ENCODE measurements at regions not wholly inside any gene's neighbourhood (a gene's known extent, or its start where the extent isn't known, plus 50 kb on each side); places are given as distances from the start of the nearest gene placed in this dataset.

- no peak overlapping the region for H3K4me3 ChIP-seq (ENCODE audit: low read length)
- no peak for DNase-seq (ENCODE audit: low read depth)
- no peak for TF ChIP-seq CTCF (conservative IDR thresholded peaks at IDR 0.05; ENCODE audit: low read length)
These were observed 352.4 kb downstream of the KLF5 start for GRCh38 chr13:73411067-73411809.

GRCh38 chr13:73406454-73406853, 347.6 kb downstream of the KLF5 start:
- TF ChIP-seq CTCF (conservative IDR thresholded peaks at IDR 0.05; ENCODE audit: low read length) = no peak
- no peak for DNase-seq (ENCODE audit: low read depth)
- H3K4me3 ChIP-seq (ENCODE audit: low read length) = no peak overlapping the region

- H3K4me3 ChIP-seq (ENCODE audit: low read length) = no peak overlapping the region
- DNase-seq (ENCODE audit: low read depth) = no peak
- no peak for TF ChIP-seq CTCF (conservative IDR thresholded peaks at IDR 0.05; ENCODE audit: low read length)
These were observed 345.8 kb downstream of the KLF5 start for GRCh38 chr13:73404581-73404980.

GRCh38 chr13:73403355-73404120, 344.7 kb downstream of the KLF5 start:
- TF ChIP-seq CTCF (conservative IDR thresholded peaks at IDR 0.05; ENCODE audit: low read length) = no peak
- peak; percentile 19 for DNase-seq (ENCODE audit: low read depth)
- H3K4me3 ChIP-seq (ENCODE audit: low read length) = no peak overlapping the region

- TF ChIP-seq CTCF (conservative IDR thresholded peaks at IDR 0.05; ENCODE audit: low read length) = no peak
- no peak overlapping the region for H3K4me3 ChIP-seq (ENCODE audit: low read length)
- no peak for DNase-seq (ENCODE audit: low read depth)
These were observed 343.0 kb downstream of the KLF5 start for GRCh38 chr13:73401769-73402168.

GRCh38 chr13:73399347-73400216, 340.8 kb downstream of the KLF5 start:
- no peak for TF ChIP-seq CTCF (conservative IDR thresholded peaks at IDR 0.05; ENCODE audit: low read length)
- H3K4me3 ChIP-seq (ENCODE audit: low read length) = no peak overlapping the region
- no peak for DNase-seq (ENCODE audit: low read depth)

Data from AG10803 (cell line).